ENCODE measurements at regions not wholly inside any gene's neighbourhood (a gene's known extent, or its start where the extent isn't known, plus 50 kb on each side); places are given as distances from the start of the nearest gene placed in this dataset.

DNA sequence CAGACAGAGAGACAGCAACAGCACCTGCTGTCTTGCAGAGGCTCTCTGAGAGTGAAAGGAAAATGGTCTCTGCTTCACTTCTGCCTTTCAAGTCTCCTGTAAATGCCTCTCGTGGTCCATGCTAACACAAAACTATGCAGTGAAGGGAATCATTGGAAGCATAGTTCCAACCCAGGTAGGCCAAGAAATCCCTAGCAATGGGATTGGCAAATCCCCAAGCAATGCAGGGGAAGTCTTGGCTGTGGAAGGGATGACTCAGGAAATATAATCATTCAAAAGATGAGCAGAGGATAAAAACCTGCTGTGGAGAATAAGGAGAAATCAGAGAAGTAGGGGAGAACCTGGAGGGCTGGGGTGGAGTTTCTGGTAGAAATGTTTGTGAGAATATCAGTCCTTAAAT, 216.1 kb upstream of the ZBED5 start (continued):
- TF ChIP-seq GLIS3 (CRISPR knock-in tag; IDR thresholded peaks at IDR 0.05) (no peak), PPARA (CRISPR knock-in tag; IDR thresholded peaks at IDR 0.05; ENCODE audit: borderline replicate concordance) (no peak), BACH2 (CRISPR knock-in tag; IDR thresholded peaks at IDR 0.05; ENCODE audit: borderline replicate concordance) (no peak), ESRRG (CRISPR knock-in tag; IDR thresholded peaks at IDR 0.05) (no peak)

DNA sequence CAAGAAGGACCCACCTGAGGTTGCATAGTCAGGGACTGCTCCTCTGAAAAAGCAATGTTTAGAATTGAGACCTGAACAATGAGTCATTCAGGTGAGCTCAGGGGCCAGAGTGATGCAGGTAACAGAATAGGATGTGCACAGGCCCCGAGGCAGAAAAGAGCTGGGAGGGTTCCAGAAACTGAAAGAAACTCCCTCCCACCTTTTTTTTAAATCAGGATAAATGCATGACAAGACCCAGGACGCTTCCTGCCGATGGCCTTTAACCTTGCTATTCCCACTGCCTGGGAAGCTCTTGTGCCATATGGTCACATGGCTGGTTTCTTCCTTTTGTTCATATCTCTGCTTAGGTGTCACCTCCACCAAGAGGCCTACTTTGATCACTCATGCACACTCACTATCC, 214.2 kb upstream of the ZBED5 start:
- ATAC-seq, result no peak
- TF ChIP-seq, protein P1, sequence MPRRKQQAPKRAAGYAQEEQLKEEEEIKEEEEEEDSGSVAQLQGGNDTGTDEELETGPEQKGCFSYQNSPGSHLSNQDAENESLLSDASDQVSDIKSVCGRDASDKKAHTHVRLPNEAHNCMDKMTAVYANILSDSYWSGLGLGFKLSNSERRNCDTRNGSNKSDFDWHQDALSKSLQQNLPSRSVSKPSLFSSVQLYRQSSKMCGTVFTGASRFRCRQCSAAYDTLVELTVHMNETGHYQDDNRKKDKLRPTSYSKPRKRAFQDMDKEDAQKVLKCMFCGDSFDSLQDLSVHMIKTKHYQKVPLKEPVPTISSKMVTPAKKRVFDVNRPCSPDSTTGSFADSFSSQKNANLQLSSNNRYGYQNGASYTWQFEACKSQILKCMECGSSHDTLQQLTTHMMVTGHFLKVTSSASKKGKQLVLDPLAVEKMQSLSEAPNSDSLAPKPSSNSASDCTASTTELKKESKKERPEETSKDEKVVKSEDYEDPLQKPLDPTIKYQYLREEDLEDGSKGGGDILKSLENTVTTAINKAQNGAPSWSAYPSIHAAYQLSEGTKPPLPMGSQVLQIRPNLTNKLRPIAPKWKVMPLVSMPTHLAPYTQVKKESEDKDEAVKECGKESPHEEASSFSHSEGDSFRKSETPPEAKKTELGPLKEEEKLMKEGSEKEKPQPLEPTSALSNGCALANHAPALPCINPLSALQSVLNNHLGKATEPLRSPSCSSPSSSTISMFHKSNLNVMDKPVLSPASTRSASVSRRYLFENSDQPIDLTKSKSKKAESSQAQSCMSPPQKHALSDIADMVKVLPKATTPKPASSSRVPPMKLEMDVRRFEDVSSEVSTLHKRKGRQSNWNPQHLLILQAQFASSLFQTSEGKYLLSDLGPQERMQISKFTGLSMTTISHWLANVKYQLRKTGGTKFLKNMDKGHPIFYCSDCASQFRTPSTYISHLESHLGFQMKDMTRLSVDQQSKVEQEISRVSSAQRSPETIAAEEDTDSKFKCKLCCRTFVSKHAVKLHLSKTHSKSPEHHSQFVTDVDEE (CRISPR knock-in tag; IDR thresholded peaks at IDR 0.05), result no peak
- TF ChIP-seq, protein P2, sequence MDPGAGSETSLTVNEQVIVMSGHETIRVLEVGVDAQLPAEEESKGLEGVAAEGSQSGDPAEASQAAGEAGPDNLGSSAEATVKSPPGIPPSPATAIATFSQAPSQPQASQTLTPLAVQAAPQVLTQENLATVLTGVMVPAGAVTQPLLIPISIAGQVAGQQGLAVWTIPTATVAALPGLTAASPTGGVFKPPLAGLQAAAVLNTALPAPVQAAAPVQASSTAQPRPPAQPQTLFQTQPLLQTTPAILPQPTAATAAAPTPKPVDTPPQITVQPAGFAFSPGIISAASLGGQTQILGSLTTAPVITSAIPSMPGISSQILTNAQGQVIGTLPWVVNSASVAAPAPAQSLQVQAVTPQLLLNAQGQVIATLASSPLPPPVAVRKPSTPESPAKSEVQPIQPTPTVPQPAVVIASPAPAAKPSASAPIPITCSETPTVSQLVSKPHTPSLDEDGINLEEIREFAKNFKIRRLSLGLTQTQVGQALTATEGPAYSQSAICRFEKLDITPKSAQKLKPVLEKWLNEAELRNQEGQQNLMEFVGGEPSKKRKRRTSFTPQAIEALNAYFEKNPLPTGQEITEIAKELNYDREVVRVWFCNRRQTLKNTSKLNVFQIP (CRISPR knock-in tag; IDR thresholded peaks at IDR 0.05; ENCODE audit: borderline replicate concordance, low read depth), result no peak
- TF ChIP-seq, protein P3, sequence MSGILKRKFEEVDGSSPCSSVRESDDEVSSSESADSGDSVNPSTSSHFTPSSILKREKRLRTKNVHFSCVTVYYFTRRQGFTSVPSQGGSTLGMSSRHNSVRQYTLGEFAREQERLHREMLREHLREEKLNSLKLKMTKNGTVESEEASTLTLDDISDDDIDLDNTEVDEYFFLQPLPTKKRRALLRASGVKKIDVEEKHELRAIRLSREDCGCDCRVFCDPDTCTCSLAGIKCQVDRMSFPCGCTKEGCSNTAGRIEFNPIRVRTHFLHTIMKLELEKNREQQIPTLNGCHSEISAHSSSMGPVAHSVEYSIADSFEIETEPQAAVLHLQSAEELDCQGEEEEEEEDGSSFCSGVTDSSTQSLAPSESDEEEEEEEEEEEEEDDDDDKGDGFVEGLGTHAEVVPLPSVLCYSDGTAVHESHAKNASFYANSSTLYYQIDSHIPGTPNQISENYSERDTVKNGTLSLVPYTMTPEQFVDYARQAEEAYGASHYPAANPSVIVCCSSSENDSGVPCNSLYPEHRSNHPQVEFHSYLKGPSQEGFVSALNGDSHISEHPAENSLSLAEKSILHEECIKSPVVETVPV (CRISPR knock-in tag; IDR thresholded peaks at IDR 0.05), result no peak
- TF ChIP-seq SNAI2 (CRISPR knock-in tag; IDR thresholded peaks at IDR 0.05), result no peak
- TF ChIP-seq PPARA (CRISPR knock-in tag; IDR thresholded peaks at IDR 0.05; ENCODE audit: borderline replicate concordance), result no peak
- TF ChIP-seq GLIS3 (CRISPR knock-in tag; IDR thresholded peaks at IDR 0.05), result no peak
- no peak for TF ChIP-seq ZFP30 (CRISPR knock-in tag; IDR thresholded peaks at IDR 0.05)

DNA sequence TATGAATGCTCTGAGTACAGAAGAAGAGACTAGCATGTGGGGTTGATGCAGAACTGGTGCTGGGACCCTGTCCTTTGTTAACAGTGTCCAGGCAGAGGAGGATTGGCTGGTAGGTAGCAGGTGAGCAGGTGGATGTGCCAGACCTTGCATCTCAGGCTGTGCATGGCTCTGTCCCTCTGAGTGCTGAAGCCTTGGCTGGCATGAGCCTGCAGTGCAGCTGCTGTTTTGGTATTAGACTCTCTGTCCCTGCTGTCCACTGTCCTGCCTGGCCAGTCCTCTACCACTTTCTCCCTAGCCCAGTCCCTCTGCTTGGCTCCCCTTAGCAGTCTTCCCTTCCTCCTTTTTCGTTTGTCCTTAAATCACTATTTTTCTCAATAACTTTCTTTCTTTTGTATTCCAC, 213.6 kb upstream of the ZBED5 start:
- ATAC-seq, result no peak
- TF ChIP-seq SNAI2 (CRISPR knock-in tag; IDR thresholded peaks at IDR 0.05) (no peak), ZFP3 (CRISPR knock-in tag; IDR thresholded peaks at IDR 0.05) (no peak), ESRRG (CRISPR knock-in tag; IDR thresholded peaks at IDR 0.05) (no peak), ZFP30 (CRISPR knock-in tag; IDR thresholded peaks at IDR 0.05) (no peak), ZC3H10 (CRISPR knock-in tag; IDR thresholded peaks at IDR 0.05) (no peak), GLIS3 (CRISPR knock-in tag; IDR thresholded peaks at IDR 0.05) (no peak), TOX (CRISPR knock-in tag; IDR thresholded peaks at IDR 0.05; ENCODE audit: borderline replicate concordance) (no peak), ARNTL (CRISPR knock-in tag; IDR thresholded peaks at IDR 0.05; ENCODE audit: borderline replicate concordance, low read depth) (no peak), ZNF8 (CRISPR knock-in tag; IDR thresholded peaks at IDR 0.05) (no peak), ISL1 (CRISPR knock-in tag; IDR thresholded peaks at IDR 0.05) (no peak), OSR1 (CRISPR knock-in tag; IDR thresholded peaks at IDR 0.05) (no peak)
- TF ChIP-seq, protein P2 (CRISPR knock-in tag; IDR thresholded peaks at IDR 0.05; ENCODE audit: borderline replicate concordance, low read depth), result no peak
- TF ChIP-seq, protein P3 (CRISPR knock-in tag; IDR thresholded peaks at IDR 0.05), result no peak

DNA sequence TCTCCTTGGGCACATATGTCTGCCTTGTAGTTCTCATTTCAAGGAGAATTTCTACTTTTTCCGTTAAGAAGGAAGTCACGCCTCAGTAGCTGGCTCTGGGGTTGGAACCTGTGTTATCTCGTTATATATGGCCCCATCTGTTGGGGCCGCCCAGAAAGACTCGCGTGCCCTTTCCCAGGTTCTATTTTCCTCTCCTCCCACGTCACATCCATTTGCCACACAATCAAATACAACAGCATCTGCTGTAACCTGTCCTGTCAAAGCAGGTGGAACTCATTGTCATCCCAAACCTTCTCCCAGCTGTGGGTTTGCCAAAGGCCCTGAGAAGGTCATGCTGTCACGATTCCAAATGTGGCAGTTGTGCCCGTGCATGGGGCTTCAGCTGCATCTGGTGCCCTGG, 213.1 kb upstream of the ZBED5 start:
- no peak for ATAC-seq
- no peak for TF ChIP-seq RARB (CRISPR knock-in tag; IDR thresholded peaks at IDR 0.05)
- TF ChIP-seq ARNTL (CRISPR knock-in tag; IDR thresholded peaks at IDR 0.05; ENCODE audit: borderline replicate concordance, low read depth), result no peak
- no peak for TF ChIP-seq ZFP30 (CRISPR knock-in tag; IDR thresholded peaks at IDR 0.05)
- TF ChIP-seq, protein P2 (CRISPR knock-in tag; IDR thresholded peaks at IDR 0.05; ENCODE audit: borderline replicate concordance, low read depth), result no peak

All from SK-N-SH treated with all-trans-retinoic acid at 6 μM for 48 hours (cell line).